Ectodermal cell (in vitro differentiated cells): ENCODE measurements at regions not wholly inside any gene's neighbourhood (a gene's known extent, or its start where the extent isn't known, plus 50 kb on each side); places are given as distances from the start of the nearest gene placed in this dataset.

Experiments used
- H3K27ac ChIP-seq: 2 replicates; pipeline ENCODE4 v1.7.0; 2013; ENCODE audit warnings: mild to moderate bottlenecking, low read depth, low read length; ENCODE audit not compliant: insufficient read depth, poor library complexity, severe bottlenecking
- H3K27me3 ChIP-seq: 2 replicates; pipeline ENCODE4 v1.7.0; 2013; ENCODE audit warnings: mild to moderate bottlenecking, low read length; ENCODE audit not compliant: insufficient read depth, control insufficient read depth, poor library complexity, severe bottlenecking
- H3K36me3 ChIP-seq: one replicate; pipeline ENCODE4 v1.7.0; 2013; ENCODE audit warnings: low read length; ENCODE audit not compliant: control insufficient read depth, insufficient read depth
- H3K4me1 ChIP-seq: one replicate; pipeline ENCODE4 v1.7.0; 2013; ENCODE audit warnings: low read length; ENCODE audit not compliant: control insufficient read depth, insufficient read depth
- H3K4me3 ChIP-seq: 2 replicates; pipeline ENCODE4 v1.7.0; 2013; ENCODE audit warnings: low read depth, low read length, control low read depth; ENCODE audit not compliant: insufficient read depth
- H3K9me3 ChIP-seq: 2 replicates; pipeline ENCODE4 v1.7.0; 2013; ENCODE audit warnings: mild to moderate bottlenecking, low read length, moderate library complexity; ENCODE audit not compliant: control insufficient read depth
- WGBS, 2 experiments: methylation state at CpG; one replicate each; pipeline ENCODE4 v1.1.7; 2013; ENCODE audit warnings: missing lambda C conversion rate in 2 of 2; 5-methylcytosine and 5-hydroxymethylcytosine counted together

- H3K36me3 ChIP-seq = no peaks in the 10 kb centered on the region
- H3K4me1 ChIP-seq = no peaks in the 10 kb centered on the region
- no peaks in the 10 kb centered on the region for H3K9me3 ChIP-seq
- H3K27ac ChIP-seq = no peak overlapping the region
- H3K4me3 ChIP-seq = no peak overlapping the region
- no peaks in the 10 kb centered on the region for H3K27me3 ChIP-seq
- 97 to 100% methylated on average over 2 to 3 of the region's 3 CpGs for WGBS, 2 experiments
Observed at GRCh38 chr14:89648510-89648909, 231.5 kb upstream of the FOXN3 start.

GRCh38 chr14:89646971-89647370 is 229.9 kb upstream of the FOXN3 start:
- no CpG with 5 or more reads among the region's 1 CpG for WGBS, 2 experiments
- no peak overlapping the region for H3K4me3 ChIP-seq
- H3K27ac ChIP-seq = no peak overlapping the region
- H3K9me3 ChIP-seq = no peaks in the 10 kb centered on the region
- no peaks in the 10 kb centered on the region for H3K36me3 ChIP-seq
- H3K27me3 ChIP-seq = no peaks in the 10 kb centered on the region
- no peaks in the 10 kb centered on the region for H3K4me1 ChIP-seq

GRCh38 chr14:89644641-89645040 is 227.6 kb upstream of the FOXN3 start:
- Histone ChIP-seq H3K36me3 (no peaks in the 10 kb centered on the region), H3K4me1 (no peaks in the 10 kb centered on the region), H3K9me3 (no peaks in the 10 kb centered on the region), H3K27me3 (no peaks in the 10 kb centered on the region), H3K4me3 (no peak overlapping the region), H3K27ac (no peak overlapping the region)
- 91 to 100% methylated on average over 4 of the region's 4 CpGs for WGBS, 2 experiments

- WGBS, 2 experiments = 80 to 84% methylated on average over 8 of the region's 8 CpGs
Observed at GRCh38 chr14:89641495-89642175, 224.6 kb upstream of the FOXN3 start.

GRCh38 chr14:89640141-89640540 is 223.1 kb upstream of the FOXN3 start:
- no peak overlapping the region for H3K4me3 ChIP-seq
- no peaks in the 10 kb centered on the region for H3K36me3 ChIP-seq

More at GRCh38 chr14:89641495-89642175, 224.6 kb upstream of the FOXN3 start:
- Histone ChIP-seq H3K9me3 (no peaks in the 10 kb centered on the region), H3K27ac (no peak overlapping the region), H3K4me3 (no peak overlapping the region), H3K36me3 (no peaks in the 10 kb centered on the region), H3K27me3 (no peaks in the 10 kb centered on the region), H3K4me1 (no peaks in the 10 kb centered on the region)

GRCh38 chr14:89639687-89640086 is 222.7 kb upstream of the FOXN3 start:
- Histone ChIP-seq H3K27ac (no peak overlapping the region), H3K4me3 (no peak overlapping the region), H3K4me1 (no peaks in the 10 kb centered on the region), H3K9me3 (no peaks in the 10 kb centered on the region), H3K36me3 (no peaks in the 10 kb centered on the region), H3K27me3 (no peaks in the 10 kb centered on the region)
- 91 to 96% methylated on average over 1 of the region's 1 CpG for WGBS, 2 experiments

More at GRCh38 chr14:89640141-89640540, 223.1 kb upstream of the FOXN3 start:
- Histone ChIP-seq H3K27ac (no peak overlapping the region), H3K9me3 (no peaks in the 10 kb centered on the region), H3K27me3 (no peaks in the 10 kb centered on the region), H3K4me1 (no peaks in the 10 kb centered on the region)
- 89 to 92% methylated on average over 2 of the region's 2 CpGs for WGBS, 2 experiments

- Histone ChIP-seq H3K4me3 (no peak overlapping the region), H3K9me3 (no peaks in the 10 kb centered on the region)
- 92 to 93% methylated on average over 3 to 4 of the region's 4 CpGs for WGBS, 2 experiments
Observed at GRCh38 chr14:89638891-89639290, 221.9 kb upstream of the FOXN3 start.

GRCh38 chr14:89637581-89637980 is 220.5 kb upstream of the FOXN3 start:
- no peaks in the 10 kb centered on the region for H3K36me3 ChIP-seq
- H3K4me3 ChIP-seq = no peak overlapping the region
- H3K27ac ChIP-seq = no peak overlapping the region
- H3K9me3 ChIP-seq = no peaks in the 10 kb centered on the region
- WGBS, 2 experiments = 86 to 93% methylated on average over 2 of the region's 2 CpGs
- no peaks in the 10 kb centered on the region for H3K4me1 ChIP-seq
- H3K27me3 ChIP-seq = no peaks in the 10 kb centered on the region

More at GRCh38 chr14:89638891-89639290, 221.9 kb upstream of the FOXN3 start:
- Histone ChIP-seq H3K36me3 (no peaks in the 10 kb centered on the region), H3K4me1 (no peaks in the 10 kb centered on the region), H3K27ac (no peak overlapping the region), H3K27me3 (no peaks in the 10 kb centered on the region)

- no peaks in the 10 kb centered on the region for H3K27me3 ChIP-seq
- H3K36me3 ChIP-seq = no peaks in the 10 kb centered on the region
- H3K27ac ChIP-seq = no peak overlapping the region
- H3K4me3 ChIP-seq = no peak overlapping the region
- peaks cover 2% of the 10 kb centered on the region for H3K9me3 ChIP-seq
- no peaks in the 10 kb centered on the region for H3K4me1 ChIP-seq
- 93 to 95% methylated on average over 7 to 8 of the region's 8 CpGs for WGBS, 2 experiments
Observed at GRCh38 chr14:89635615-89636014, 218.6 kb upstream of the FOXN3 start.

GRCh38 chr14:89634037-89634436 is 217.0 kb upstream of the FOXN3 start:
- H3K27ac ChIP-seq = no peak overlapping the region
- no peak overlapping the region for H3K4me3 ChIP-seq
- H3K9me3 ChIP-seq = peaks cover 2% of the 10 kb centered on the region
- H3K27me3 ChIP-seq = no peaks in the 10 kb centered on the region
- no peaks in the 10 kb centered on the region for H3K36me3 ChIP-seq
- peaks cover 3% of the 10 kb centered on the region for H3K4me1 ChIP-seq
- WGBS, 2 experiments = 100% methylated on average over 1 of the region's 1 CpG
